Endothelial cell of umbilical vein (primary cell): ENCODE measurements at regions not wholly inside any gene's neighbourhood (a gene's known extent, or its start where the extent isn't known, plus 50 kb on each side); places are given as distances from the start of the nearest gene placed in this dataset.

Experiments
- BruUV-seq: library from RNA; stranded (reverse); fragments of 400-500 nt; replicated peaks from 2 replicates; lab custom pipeline; 2021; lab: Mats Ljungman, UMichigan
- CTCF ChIA-PET: fragments of 300-600, 350-600 bp; sonication (Branson Sonifier 250); formaldehyde crosslinking; loops from one replicate; lab custom pipeline; 2021; ENCODE audit warnings: antibody characterized with exemption, inconsistent platforms; lab: Charles Lee
- POLR2A ChIA-PET: fragments of 300-600, 350-600 bp; sonication (Branson Sonifier 250); formaldehyde crosslinking; loops from one replicate; lab custom pipeline; 2021; ENCODE audit warnings: antibody characterized with exemption, inconsistent platforms; lab: Charles Lee
- DNase-seq: peaks from one replicate; pipeline ENCODE4 v3.0.0-alpha.2; 2011; ENCODE audit warnings: low read depth, low spot score
- FAIRE-seq: peaks from 2 replicates; lab custom pipeline; 2011; peaks lifted over from hg19 to GRCh38; lab: Jason Lieb, UNC
- H2AFZ ChIP-seq: 2 replicates; pipeline ENCODE4 v1.6.0; 2012; ENCODE audit warnings: low read depth, low read length, control low read depth, inconsistent platforms
- H3K27ac ChIP-seq: 2 replicates; pipeline ENCODE4 v1.5.1; 2011; ENCODE audit warnings: low read depth, mild to moderate bottlenecking, control low read depth, low read length, moderate library complexity; ENCODE audit not compliant: insufficient read depth
- H3K27me3 ChIP-seq, 2 experiments: 2 replicates each; pipeline versions ENCODE4 v1.6.0 to v1.6.1; 2011; ENCODE audit warnings: low read length in 2 of 2, mixed read lengths in 1 of 2; ENCODE audit not compliant: control insufficient read depth in 2 of 2, insufficient read depth in 2 of 2
- H3K36me3 ChIP-seq, 2 experiments: 2 replicates in 1 of 2; 3 replicates in 1 of 2; pipeline ENCODE4 v1.5.1; 2011; ENCODE audit warnings: low read length in 2 of 2, mild to moderate bottlenecking in 1 of 2, moderate library complexity in 1 of 2; ENCODE audit not compliant: control insufficient read depth in 2 of 2, insufficient read depth in 2 of 2; ENCODE audit errors: extremely low read depth in 1 of 2
- H3K4me1 ChIP-seq: 3 replicates; pipeline ENCODE4 v1.5.1; 2011; ENCODE audit warnings: mild to moderate bottlenecking, low read length; ENCODE audit not compliant: control insufficient read depth, insufficient read depth; ENCODE audit errors: extremely low read depth
- H3K4me2 ChIP-seq: 2 replicates; pipeline ENCODE4 v1.6.1; 2011; ENCODE audit warnings: low read length, control low read depth, mixed read lengths; ENCODE audit not compliant: insufficient read depth
- H3K4me3 ChIP-seq, 3 experiments: fragments of 200-600 bp in 1 of 3; sonication (generic), shearing (Covaris generic) in 1 of 3; replicated peaks in 1 of 3; 2 replicates each; pipeline ENCODE4 v1.5.1; 2011 to 2016; ENCODE audit warnings: control low read depth in 3 of 3, low read length in 3 of 3, mild to moderate bottlenecking in 2 of 3, inconsistent platforms in 1 of 3, low read depth in 1 of 3, moderate library complexity in 1 of 3; ENCODE audit not compliant: insufficient read depth in 1 of 3
- H3K79me2 ChIP-seq: 2 replicates; pipeline ENCODE4 v1.6.0; 2012; ENCODE audit warnings: low read length, inconsistent platforms; ENCODE audit not compliant: control insufficient read depth, insufficient read depth
- H3K9ac ChIP-seq: replicated peaks from 2 replicates; pipeline ENCODE3; 2011; ENCODE audit warnings: low read length, control low read depth; ENCODE audit not compliant: insufficient read depth; ENCODE audit errors: extremely low read depth
- H3K9me1 ChIP-seq: replicated peaks from 3 replicates; pipeline ENCODE4 v1.6.0; 2011; ENCODE audit warnings: mild to moderate bottlenecking, low read length; ENCODE audit not compliant: control insufficient read depth, insufficient read depth; ENCODE audit errors: extremely low read depth
- H3K9me3 ChIP-seq: replicated peaks from 2 replicates; pipeline ENCODE4 v1.5.1; 2012; ENCODE audit warnings: low read length, inconsistent platforms; ENCODE audit not compliant: control insufficient read depth, insufficient read depth
- H4K20me1 ChIP-seq: replicated peaks from 2 replicates; pipeline ENCODE3; 2011; ENCODE audit warnings: mild to moderate bottlenecking, low read length; ENCODE audit not compliant: control insufficient read depth, insufficient read depth; ENCODE audit errors: extremely low read depth
- EZH2 ChIP-seq: IDR thresholded peaks from 2 replicates; pipeline ENCODE4 v1.6.1; 2012; ENCODE audit warnings: borderline replicate concordance, low read depth, mild to moderate bottlenecking, moderate library complexity, low read length, inconsistent platforms; ENCODE audit not compliant: severe bottlenecking
- FOS ChIP-seq: IDR thresholded peaks from 2 replicates; pipeline ENCODE4 v1.6.1; 2011; ENCODE audit warnings: mild to moderate bottlenecking, low read length, moderate library complexity, borderline replicate concordance; ENCODE audit not compliant: insufficient read depth
- GATA2 ChIP-seq: IDR thresholded peaks from 2 replicates; pipeline ENCODE4 v1.7.0; 2011; ENCODE audit warnings: low read depth, mild to moderate bottlenecking, moderate library complexity, mixed read lengths, low read length; ENCODE audit not compliant: insufficient read length, insufficient read depth
- JUN ChIP-seq: IDR thresholded peaks from 2 replicates; pipeline ENCODE4 v1.6.1; 2011; ENCODE audit warnings: borderline replicate concordance, low read depth; ENCODE audit not compliant: insufficient read length, insufficient read depth
- MAX ChIP-seq: IDR thresholded peaks from 2 replicates; pipeline ENCODE4 v1.6.1; 2011; ENCODE audit not compliant: insufficient read depth, insufficient read length
- MYC ChIP-seq: IDR thresholded peaks from one replicate; pipeline ENCODE4 v1.6.1; 2011; ENCODE audit warnings: mild to moderate bottlenecking, low read depth, low read length
- POLR2A ChIP-seq: IDR thresholded peaks from 2 replicates; pipeline ENCODE4 v1.6.1; 2012; ENCODE audit warnings: low read depth, mild to moderate bottlenecking, control low read depth, low read length
- POLR2AphosphoS5 ChIP-seq: IDR thresholded peaks from 2 replicates; pipeline ENCODE4 v1.6.1; 2012; ENCODE audit warnings: low read depth, mild to moderate bottlenecking, control low read depth, low read length, moderate library complexity; ENCODE audit not compliant: insufficient read depth
- dilution Hi-C: fragments of 300-500 bp; cut with MboI; formaldehyde crosslinking; loops from one replicate; pipeline ENCODE4 v1.15.0; 2019; ENCODE audit warnings: low sequenced_read_pairs; ENCODE audit not compliant: extremely low pct_ligation_motif_present
- intact Hi-C: fragments of 100-400 bp; cut with micrococcal nuclease; formaldehyde crosslinking; loops from one replicate; pipeline ENCODE4 v1.10.0; 2022
- TF ChIP-seq, protein P1 (sequence below), 2 donors: IDR thresholded peaks; 1 replicate in 1 of 2; 2 replicates in 1 of 2; pipeline ENCODE4 v1.5.1; 2011; ENCODE audit warnings: low read length in 2 of 2, mild to moderate bottlenecking in 2 of 2, moderate library complexity in 2 of 2, control low read depth in 1 of 2, inconsistent platforms in 1 of 2, low read depth in 1 of 2; ENCODE audit not compliant: insufficient read depth in 1 of 2; ENCODE audit errors: extremely low read depth in 1 of 2

DNA sequence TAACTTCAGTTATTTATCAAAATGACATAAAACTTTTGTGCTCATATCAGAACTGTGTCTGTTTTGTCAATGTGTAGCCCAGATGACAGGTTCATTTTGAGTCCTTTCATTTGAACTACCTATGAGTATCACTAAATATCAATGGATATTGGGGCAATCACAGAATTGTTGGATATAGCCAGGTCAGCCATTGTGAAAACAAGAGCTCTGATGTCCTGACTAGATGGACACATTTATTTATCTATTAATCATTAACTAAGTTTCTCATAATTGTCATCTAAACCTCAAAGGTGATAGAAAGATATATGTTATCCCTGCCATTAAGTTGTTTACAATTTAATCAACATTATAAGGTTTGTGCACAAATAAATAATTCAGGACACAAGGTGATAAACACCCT is 638.3 kb upstream of the GRIA3 start:
- H4K20me1 ChIP-seq = no peaks in the 10 kb centered on the region
- no peaks in the 10 kb centered on the region for H3K27me3 ChIP-seq
- BruUV-seq = no TSS peak
- H3K9me1 ChIP-seq = no peaks in the 10 kb centered on the region
- dilution Hi-C loops (no loop called here), intact Hi-C loops (no loop called here)
- TF ChIP-seq FOS (no peak), POLR2AphosphoS5 (no peak), MAX (no peak), JUN (no peak), MYC (no peak), POLR2A (no peak), EZH2 (no peak), GATA2 (no peak)
- TF ChIP-seq, protein P1, sequence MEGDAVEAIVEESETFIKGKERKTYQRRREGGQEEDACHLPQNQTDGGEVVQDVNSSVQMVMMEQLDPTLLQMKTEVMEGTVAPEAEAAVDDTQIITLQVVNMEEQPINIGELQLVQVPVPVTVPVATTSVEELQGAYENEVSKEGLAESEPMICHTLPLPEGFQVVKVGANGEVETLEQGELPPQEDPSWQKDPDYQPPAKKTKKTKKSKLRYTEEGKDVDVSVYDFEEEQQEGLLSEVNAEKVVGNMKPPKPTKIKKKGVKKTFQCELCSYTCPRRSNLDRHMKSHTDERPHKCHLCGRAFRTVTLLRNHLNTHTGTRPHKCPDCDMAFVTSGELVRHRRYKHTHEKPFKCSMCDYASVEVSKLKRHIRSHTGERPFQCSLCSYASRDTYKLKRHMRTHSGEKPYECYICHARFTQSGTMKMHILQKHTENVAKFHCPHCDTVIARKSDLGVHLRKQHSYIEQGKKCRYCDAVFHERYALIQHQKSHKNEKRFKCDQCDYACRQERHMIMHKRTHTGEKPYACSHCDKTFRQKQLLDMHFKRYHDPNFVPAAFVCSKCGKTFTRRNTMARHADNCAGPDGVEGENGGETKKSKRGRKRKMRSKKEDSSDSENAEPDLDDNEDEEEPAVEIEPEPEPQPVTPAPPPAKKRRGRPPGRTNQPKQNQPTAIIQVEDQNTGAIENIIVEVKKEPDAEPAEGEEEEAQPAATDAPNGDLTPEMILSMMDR (IDR thresholded peaks at IDR 0.05; ENCODE audit: extremely low read depth in 1 of 2, insufficient read depth in 1 of 2, low read depth in 1 of 2, low read length in 2 of 2) = no peak
- no peak overlapping the region for H3K4me3 ChIP-seq
- no peak overlapping the region for H3K4me2 ChIP-seq
- H3K36me3 ChIP-seq = no peaks in the 10 kb centered on the region
- DNase-seq (no peak), FAIRE-seq (no peak)
- H3K27ac ChIP-seq = no peak overlapping the region
- no peak overlapping the region for H2AFZ ChIP-seq
- no peaks in the 10 kb centered on the region for H3K4me1 ChIP-seq
- CTCF ChIA-PET = no interaction called here
- H3K9me3 ChIP-seq = no peaks in the 10 kb centered on the region
- no peaks in the 10 kb centered on the region for H3K79me2 ChIP-seq
- H3K9ac ChIP-seq = no peak overlapping the region
- POLR2A ChIA-PET = no interaction called here
